H1 (cell line): ENCODE measurements at regions not wholly inside any gene's neighbourhood (a gene's known extent, or its start where the extent isn't known, plus 50 kb on each side); places are given as distances from the start of the nearest gene placed in this dataset.

Experiments
- BRCA1 ChIP-seq: IDR thresholded peaks from 2 replicates; pipeline ENCODE4 v1.6.1; 2012; ENCODE audit warnings: low read depth, low read length, improper control_type of control experiment
- JUND ChIP-seq: IDR thresholded peaks from 2 replicates; pipeline ENCODE4 v1.6.1; 2011; ENCODE audit warnings: mild to moderate bottlenecking, improper control_type of control experiment, low read length

DNA sequence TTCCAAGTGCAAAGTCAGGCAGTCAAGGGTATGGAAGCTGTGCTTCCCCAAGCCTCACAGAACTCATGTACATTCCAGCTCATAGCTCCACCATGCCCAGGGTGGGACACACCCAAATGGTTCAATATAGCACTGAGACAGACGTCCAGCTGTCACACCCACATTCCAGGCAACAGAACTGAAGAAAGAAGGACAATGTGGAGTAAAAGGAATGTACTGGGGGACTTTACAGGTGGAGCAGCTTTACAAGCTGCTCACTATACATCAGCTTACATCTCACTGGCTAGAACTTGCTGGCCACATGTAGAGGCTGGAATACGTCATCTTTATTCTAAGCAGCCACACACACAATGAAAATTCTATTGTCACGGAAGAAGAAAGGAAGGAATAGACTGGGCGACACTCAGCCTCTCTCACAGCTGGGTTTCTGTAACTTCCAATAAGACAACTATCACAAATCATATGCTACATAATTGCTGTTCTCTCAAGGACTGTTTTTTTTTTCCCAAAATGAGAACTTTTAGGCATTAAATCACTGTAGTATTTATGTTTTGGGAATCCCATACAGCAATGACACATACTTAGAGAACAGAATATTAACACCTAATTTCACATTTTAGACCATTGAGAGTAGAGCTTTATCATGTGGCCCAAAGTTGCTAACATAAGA is 86.1 kb downstream of the KLF12 start:
- no peak for TF ChIP-seq JUND
- no peak for TF ChIP-seq BRCA1
